NCI-H2196 (cell line): ENCODE measurements at regions not wholly inside any gene's neighbourhood (a gene's known extent, or its start where the extent isn't known, plus 50 kb on each side); places are given as distances from the start of the nearest gene placed in this dataset.
"Not testable (repeated sequence)": the region's sequence is repeated elsewhere in the genome, so short reads cannot be mapped to it uniquely, and the experiment has no call there.

Experiments used
- DNase-seq: peaks from one replicate; lab custom pipeline; 2025; ENCODE audit not compliant: unreplicated experiment; lab: John Stamatoyannopoulos, UW

GRCh38 chr4:152072906-152073305 is 312.1 kb upstream of the GATB start:
- no peak for DNase-seq

DNA sequence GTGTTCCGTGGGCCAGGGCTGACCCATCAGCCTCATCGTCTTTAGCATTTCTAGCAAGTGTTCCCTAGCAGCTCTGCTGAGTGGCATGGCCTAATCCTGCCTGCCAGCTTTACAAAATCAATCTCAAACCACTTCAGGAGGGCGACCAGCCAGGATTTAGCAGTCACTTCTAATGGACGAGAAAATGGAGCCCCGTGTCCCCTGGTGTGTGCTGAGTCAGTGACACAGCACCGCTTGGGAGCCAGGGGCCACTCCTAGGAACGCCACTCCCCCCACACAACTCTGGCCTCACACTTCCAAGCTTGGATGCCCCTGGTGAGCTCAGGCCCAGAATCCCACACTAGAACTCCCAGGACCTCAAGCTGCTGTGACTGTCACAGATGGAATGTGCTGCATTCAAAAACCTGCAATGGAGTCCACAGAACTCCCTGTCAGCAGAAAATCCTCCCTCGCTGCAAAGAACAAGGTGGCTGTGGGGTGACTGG is 311.2 kb upstream of the GATB start:
- no peak for DNase-seq

DNA sequence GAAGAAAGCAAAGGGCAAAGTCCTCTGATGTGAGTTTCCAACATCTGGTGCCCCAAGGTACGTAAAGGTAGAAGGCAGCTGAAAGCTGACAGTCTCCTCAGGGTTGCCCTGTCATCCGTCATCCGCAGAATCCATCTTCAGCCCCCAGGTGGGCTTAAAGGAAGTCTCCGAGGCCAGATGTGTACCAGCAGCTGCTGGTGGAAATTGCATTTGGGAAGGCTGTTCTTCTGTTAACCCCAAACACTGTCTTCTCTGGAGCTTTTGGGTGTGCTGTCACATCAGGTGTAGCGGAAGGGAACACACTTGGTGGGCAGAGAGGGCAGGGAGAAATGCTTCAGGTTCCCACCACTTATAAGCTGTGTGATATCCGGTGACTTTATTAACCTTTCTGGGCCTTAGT is 310.0 kb upstream of the GATB start:
- no peak for DNase-seq

DNA sequence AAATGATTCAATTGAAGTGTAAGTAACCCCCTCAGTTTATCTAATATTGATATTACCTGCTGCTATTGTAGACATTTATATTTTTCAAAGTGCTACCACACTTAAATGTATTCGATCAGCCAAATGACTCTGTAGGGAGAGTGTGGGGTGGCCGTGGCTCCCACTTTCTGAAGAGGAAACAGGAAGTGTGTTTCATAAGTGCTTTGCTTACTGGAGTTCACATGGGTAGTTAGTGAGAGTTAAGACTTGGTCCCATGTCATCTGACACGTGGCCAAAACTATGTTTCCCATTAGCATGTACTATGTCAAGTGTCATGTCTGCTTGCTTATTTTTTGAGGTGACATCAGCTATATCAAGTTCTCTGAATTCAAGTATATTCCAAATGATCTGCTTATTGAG is 308.1 kb upstream of the GATB start:
- no peak for DNase-seq

DNA sequence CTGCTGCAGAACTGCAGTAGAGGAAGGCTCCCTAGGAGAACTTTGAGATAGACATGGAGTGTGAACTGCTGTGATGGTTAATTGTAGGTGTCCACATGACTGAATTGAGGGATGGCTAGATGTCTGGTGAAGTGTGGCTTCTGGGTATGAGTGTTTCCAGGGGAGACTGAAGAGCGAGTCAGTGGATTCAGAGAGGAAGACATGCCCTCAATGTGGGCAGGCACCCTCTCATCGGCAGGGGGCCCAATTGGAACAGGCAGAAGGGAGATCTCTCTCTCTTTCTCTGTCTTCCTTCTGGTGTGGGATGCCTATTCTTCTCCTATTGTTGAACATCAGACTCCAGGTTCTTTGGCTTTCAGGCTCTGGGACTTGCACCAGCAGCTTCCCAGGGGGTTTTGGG is 304.7 kb upstream of the GATB start:
- no peak for DNase-seq

DNA sequence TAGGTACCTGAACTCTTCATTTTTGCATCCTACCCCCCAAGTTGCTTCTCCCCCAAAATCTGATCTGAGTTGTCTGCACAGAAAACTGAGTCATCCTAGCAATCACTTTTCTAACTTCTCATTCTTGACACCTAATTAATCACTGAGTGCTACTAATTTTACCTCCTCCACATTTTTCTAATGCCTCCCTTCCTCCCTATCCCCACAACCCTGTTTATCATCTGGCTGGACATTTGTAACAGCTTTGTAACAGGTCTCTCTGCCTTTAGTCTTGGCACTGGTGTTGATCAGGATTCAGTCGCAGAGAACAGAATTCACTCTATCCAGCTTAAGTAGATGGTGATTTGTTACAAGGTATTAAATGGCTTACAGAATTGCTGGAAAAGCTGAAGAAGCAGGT is 303.9 kb upstream of the GATB start:
- no peak for DNase-seq

GRCh38 chr4:152064282-152064681 is 303.5 kb upstream of the GATB start:
- no peak for DNase-seq

DNA sequence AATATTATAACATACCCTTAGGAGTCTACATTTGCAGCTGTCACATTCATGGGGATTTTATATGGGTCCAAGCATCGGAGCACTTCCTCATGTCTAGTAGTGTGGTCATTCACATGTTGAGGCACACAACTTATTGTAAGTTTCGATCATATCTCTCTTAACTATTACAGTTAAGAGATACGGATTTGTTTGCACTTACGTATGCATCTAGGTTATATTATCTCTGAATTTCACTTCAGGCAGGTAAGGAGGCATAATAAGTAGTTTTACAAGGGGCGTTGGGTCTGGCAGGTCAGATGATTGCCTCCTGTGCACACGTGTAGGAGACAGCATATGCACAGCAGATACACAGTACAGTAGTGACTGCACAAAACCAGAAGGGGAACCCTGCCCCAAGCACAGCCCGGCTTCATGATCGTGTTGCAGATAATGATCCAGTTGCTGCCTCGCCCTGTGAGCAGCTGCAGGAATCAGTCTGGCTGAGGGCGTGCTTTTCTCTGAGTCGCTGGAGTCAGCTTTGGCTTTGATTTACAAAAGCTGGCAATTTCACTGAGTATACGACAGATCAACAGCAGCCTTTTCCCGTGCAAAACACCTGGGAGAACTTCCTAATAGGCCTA is 302.9 kb upstream of the GATB start:
- DNase-seq: no peak

GRCh38 chr4:152062936-152063620 is 302.3 kb upstream of the GATB start:
- DNase-seq: no peak

- DNase-seq: no peak
These were observed 293.9 kb upstream of the GATB start for GRCh38 chr4:152054731-152055130.

- DNase-seq: no peak
These were observed 291.7 kb upstream of the GATB start for GRCh38 chr4:152052451-152053057.

- not testable (repeated sequence) for DNase-seq
These were observed 290.5 kb upstream of the GATB start for GRCh38 chr4:152051332-152051731.

DNA sequence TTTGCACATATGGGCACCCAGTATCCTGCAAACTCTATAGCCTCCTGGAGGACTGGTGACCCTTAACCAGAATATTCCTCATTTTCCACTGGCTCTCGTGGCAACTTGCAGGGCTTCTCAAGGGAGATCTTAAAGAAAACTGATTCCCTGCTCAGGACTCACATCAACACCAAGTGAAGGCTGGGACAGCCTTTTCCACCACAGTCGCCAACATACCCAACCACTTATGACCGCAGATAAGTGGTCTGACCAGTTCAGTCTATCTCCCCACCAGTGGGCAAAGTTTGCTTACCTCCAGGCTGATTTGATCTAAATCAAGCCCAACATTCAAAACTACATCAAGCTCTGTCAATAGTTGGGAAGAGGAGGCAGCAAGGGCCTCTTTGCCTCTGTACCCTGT is 289.3 kb upstream of the GATB start:
- no peak for DNase-seq

GRCh38 chr4:152047451-152047850 is 286.6 kb upstream of the GATB start:
- DNase-seq: no peak

DNA sequence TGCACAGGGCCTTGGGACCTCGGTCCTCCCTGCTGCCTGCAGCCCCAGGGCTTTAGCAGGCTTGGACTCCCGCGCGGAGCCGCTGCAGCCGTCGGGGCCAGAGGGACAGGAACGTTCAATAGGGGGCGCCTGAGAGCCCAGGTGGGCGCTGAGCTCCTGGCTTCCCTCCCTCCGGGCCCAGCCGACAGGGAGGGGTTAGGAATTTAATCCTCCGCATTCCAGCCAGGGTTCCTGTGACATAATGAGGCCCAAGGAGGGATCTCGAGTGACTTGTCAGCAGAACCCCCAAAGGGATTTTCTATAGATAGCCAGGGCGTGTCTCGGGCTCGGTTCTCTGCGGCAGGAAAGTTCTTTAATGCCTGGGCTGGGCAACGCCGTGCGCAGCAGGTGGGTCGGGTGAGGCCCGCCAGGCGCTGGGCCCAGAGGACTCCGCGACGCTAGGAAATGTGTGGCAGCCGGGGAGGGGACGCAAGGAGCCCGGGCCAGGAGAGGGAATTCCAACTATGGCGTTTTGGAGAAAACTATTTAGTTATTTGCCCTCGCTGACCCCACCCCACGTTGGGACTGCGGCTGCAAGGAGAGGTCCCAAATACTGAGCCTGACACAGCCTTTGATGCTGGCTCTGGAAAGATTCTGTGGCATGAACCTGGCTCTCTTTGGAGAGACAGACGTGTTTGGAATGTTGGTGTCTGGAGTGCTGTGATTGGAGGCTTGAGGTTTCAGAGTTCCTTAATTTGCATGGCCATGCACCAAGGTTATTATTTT is 285.2 kb upstream of the GATB start:
- no peak for DNase-seq

- no peak for DNase-seq
These were observed 284.6 kb upstream of the GATB start for GRCh38 chr4:152045449-152045806.

DNA sequence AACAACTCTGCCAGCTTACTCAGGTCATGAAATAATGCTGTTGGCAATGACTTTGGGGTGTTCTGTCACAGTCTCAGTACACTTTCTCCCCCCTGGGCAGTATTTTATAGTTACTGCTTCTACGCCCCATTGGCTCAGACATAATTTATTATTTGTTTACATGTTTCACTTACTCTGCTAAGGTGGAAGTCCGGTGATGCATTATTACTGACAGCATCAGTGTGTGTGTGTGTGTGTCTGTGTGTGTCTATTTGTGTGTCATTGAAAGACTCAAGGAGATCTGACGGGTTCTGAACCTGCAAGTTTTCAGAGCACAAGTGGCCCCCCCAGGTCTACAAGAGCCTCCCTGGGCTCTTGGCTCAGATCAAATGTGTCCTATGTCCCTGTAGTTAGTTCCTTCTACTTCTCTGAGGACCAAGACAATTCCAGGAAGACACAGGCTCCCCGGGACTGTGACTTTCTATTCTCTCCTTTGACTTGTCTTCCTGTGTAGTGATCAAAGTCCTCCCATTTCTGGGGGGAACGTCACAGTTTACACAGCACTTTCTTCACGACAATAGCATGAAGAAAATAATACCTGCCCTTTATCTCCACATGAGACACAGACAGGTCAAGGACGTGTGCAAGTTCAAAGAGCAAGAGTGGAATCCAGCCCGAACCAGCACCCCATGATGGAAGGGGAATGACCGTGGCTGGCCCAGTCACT is 283.7 kb upstream of the GATB start:
- DNase-seq: no peak

GRCh38 chr4:152041295-152041694 is 280.5 kb upstream of the GATB start:
- DNase-seq: no peak

- DNase-seq: no peak
These were observed 278.9 kb upstream of the GATB start for GRCh38 chr4:152039691-152040090.

GRCh38 chr4:152039023-152039481 is 278.2 kb upstream of the GATB start:
- DNase-seq: no peak

GRCh38 chr4:152038238-152038637 is 277.4 kb upstream of the GATB start:
- DNase-seq: no peak
